ENCODE measurements at regions not wholly inside any gene's neighbourhood (a gene's known extent, or its start where the extent isn't known, plus 50 kb on each side); places are given as distances from the start of the nearest gene placed in this dataset.

GRCh38 chr3:66948041-66948440 is 50.1 kb upstream of the KBTBD8 start:
- intact Hi-C loops (cut with DNase I): no loop called here
- no peak overlapping the region for H3K27ac ChIP-seq
- 92% methylated on average over 2 of the region's 2 CpGs for WGBS, 2 donors
- no peak for ATAC-seq
- peaks cover 0 to 34% (median 13%) of the 10 kb centered on the region in 7 donors for H3K27me3 ChIP-seq
- H3K9me3 ChIP-seq: peaks cover 0 to 5% (median 0%) of the 10 kb centered on the region in 11 donors
- H3K36me3 ChIP-seq: no peaks in the 10 kb centered on the region
- no peak overlapping the region for H3K4me3 ChIP-seq
- no peak for DNase-seq
- TF ChIP-seq, protein P1, sequence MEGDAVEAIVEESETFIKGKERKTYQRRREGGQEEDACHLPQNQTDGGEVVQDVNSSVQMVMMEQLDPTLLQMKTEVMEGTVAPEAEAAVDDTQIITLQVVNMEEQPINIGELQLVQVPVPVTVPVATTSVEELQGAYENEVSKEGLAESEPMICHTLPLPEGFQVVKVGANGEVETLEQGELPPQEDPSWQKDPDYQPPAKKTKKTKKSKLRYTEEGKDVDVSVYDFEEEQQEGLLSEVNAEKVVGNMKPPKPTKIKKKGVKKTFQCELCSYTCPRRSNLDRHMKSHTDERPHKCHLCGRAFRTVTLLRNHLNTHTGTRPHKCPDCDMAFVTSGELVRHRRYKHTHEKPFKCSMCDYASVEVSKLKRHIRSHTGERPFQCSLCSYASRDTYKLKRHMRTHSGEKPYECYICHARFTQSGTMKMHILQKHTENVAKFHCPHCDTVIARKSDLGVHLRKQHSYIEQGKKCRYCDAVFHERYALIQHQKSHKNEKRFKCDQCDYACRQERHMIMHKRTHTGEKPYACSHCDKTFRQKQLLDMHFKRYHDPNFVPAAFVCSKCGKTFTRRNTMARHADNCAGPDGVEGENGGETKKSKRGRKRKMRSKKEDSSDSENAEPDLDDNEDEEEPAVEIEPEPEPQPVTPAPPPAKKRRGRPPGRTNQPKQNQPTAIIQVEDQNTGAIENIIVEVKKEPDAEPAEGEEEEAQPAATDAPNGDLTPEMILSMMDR (IDR thresholded peaks at IDR 0.05): no peak
- no peaks in the 10 kb centered on the region for H3K4me1 ChIP-seq

All from heart right ventricle (tissue), 16 donors.